ENCODE measurements at regions not wholly inside any gene's neighbourhood (a gene's known extent, or its start where the extent isn't known, plus 50 kb on each side); places are given as distances from the start of the nearest gene placed in this dataset.

DNA sequence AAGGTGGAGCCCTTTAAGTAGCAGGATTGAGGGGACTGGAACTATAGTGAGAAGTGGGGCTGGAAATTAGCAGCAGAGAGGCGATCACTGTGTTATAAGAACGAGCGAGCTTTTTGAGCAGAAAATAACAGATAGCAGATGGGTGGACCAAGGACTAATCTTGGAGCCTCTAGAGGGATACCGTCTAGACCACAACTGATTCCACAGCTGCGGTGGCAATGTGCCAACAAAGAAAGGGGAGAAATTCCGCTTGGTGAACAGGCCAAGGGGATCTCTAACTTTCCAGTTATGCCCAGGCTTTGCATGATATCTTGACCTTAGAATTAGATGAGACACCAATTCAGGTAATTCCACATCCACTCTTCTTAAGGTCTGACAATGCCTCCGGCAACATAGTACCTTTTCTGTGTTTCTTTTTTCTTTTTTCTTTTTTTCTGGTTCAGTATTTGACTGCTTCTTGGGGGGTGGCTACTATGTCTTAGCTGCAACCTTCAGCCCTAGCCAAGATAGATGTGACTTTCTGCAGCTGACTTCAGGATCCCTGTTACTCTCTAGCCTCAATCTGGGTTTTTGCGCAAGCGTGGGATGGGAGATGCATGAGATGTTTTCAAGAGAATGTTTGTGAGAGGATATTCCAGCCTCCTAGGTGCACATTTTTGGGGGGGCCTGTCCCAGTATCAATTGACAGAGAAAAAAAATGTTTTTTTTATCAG is 143.4 kb upstream of the CPSF6 start:
- peak in 1 of 2 donors; percentile 8 for DNase-seq (ENCODE audit: low read depth in 2 of 2)

GRCh38 chr12:69096669-69097335 is 142.6 kb upstream of the CPSF6 start:
- peak in 1 of 2 donors; percentile 76 for DNase-seq (ENCODE audit: low read depth in 2 of 2)

DNA sequence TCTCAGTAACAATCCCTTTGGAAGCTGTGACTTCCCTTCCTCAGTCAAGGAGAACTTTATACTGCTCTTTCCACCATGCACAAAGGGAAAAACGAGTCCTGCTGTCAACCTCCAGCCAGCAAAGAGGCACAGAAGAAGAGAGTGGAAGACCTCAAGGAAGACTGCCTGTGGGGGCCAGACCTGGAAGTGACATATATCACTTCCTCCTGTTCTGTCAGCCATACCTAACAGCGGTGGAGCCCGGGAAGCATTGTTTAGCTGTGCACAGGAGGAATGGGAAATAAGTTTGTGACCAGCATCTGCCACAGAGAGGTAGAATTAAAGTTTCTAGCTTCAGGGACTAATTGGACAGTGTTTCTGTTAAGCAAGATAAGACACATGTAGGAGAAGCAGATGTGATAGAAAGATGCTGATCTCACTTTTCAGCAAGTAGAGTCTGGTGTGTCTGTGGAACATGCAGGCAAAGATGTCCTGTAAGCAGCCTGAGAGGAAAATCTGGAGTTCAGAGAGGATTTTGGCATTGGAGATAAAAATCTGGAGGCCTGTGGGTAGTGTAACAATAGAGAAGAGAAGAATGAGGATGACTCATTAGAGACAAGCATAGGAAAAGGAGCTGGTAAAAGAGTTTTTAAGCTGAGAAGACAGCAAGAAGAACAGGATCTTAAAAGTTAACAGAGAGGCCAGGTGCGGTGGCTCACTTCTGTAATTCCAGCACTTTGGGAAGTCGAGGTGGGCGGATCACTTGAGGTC is 141.6 kb upstream of the CPSF6 start:
- DNase-seq (ENCODE audit: low read depth in 2 of 2) = peak in 1 of 2 donors; percentile 15

GRCh38 chr12:69099201-69099837 is 140.1 kb upstream of the CPSF6 start:
- DNase-seq (ENCODE audit: low read depth in 2 of 2) = no peak

- no peak for DNase-seq (ENCODE audit: low read depth in 2 of 2)
Measured at GRCh38 chr12:69101505-69101904, 137.9 kb upstream of the CPSF6 start.

GRCh38 chr12:69102856-69103255 is 136.5 kb upstream of the CPSF6 start:
- DNase-seq (ENCODE audit: low read depth in 2 of 2) = no peak

- DNase-seq (ENCODE audit: low read depth in 2 of 2) = no peak
Measured at GRCh38 chr12:69105101-69105962, 134.0 kb upstream of the CPSF6 start.

DNA sequence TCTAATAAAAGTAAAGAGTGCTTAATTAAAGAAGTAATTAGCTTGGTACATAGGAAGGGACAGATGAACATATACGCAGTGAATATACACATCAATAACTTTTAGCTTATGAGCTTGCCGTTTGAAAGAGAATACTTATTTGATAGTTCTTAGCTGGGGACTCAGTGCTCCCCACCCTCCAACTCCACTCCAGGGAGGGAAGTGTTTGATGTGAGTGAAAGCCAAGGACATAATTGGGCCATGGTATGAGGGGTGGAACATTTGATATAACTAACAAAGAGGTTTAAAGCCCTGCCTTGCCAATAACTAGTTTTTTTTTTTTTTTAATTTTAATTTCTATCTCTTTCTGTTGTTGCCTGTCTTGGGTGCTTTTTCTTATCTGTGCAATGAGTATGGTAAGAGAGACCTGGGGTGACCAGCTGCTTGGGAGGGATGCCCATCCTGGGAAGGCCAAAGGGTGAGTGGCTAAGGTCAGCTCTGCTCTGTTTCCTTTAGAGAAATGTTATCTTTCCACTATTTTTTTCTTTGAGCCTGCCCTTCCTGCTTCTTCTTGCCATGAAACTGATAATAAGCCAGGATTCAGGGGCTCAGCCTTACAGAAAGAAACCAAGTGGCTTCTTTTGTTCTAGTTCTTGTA is 132.8 kb upstream of the CPSF6 start:
- no peak for DNase-seq (ENCODE audit: low read depth in 2 of 2)

GRCh38 chr12:69107541-69107940 is 131.8 kb upstream of the CPSF6 start:
- DNase-seq (ENCODE audit: low read depth in 2 of 2) = no peak

DNA sequence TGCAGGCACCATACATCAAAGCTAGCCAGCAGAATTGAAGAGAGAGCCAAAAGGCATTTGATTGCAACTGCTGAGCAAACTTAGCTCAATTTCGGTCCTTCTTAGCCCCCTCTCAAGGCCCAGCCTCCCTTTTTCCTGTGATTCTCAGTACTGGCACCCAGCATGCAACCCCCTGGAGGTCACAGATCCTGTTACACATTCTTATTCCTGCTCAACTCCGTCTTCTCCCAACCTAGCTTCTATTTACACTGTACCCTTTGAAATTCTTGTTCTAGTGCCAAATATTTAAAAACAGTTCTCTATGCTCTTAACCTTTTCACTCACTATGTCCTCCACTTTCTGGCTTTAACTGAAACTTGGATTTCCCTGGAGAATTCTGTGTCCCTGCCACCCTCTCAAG is 131.3 kb upstream of the CPSF6 start:
- no peak for DNase-seq (ENCODE audit: low read depth in 2 of 2)

DNA sequence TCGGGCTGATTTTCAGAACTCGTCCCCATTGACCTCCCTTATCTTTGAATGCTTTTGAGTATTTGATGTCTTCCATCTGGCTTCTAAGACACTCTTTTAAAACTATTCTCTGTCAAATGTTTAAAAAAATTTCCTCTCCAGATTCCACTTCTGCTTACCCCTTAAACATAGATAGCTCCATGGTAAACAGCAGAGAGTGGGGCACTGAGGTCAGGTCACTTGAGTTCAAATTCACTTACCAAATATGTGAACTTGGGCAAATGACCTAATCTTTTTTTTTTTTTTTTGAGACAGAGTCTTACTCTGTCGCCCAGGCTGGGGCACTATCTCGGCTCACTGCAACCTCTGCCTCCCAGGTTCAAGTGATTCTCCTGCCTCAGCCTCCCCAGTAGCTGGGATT is 126.8 kb upstream of the CPSF6 start:
- DNase-seq (ENCODE audit: low read depth in 2 of 2) = no peak

GRCh38 chr12:69115099-69115498 is 124.3 kb upstream of the CPSF6 start:
- DNase-seq (ENCODE audit: low read depth in 2 of 2) = no peak

DNA sequence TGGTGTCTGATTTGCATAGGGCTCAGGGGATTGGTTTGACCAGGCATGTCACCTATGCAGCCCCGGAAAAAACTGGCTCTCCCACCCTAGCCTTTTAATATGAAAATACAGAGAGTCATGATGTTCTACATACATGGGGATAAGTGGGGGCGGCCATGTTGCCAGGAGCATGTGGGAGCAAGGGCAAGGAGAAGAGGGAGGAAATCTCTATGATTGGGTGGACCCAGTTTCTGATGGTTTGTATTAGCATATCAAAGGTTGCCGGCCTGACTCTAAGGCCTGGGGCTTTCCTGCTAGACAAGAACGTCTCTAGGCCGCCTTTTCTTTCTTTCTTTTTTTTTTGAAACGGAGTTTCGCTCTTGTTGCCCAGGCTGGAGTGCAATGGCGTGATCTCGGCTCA is 123.4 kb upstream of the CPSF6 start:
- no peak for DNase-seq (ENCODE audit: low read depth in 2 of 2)

DNA sequence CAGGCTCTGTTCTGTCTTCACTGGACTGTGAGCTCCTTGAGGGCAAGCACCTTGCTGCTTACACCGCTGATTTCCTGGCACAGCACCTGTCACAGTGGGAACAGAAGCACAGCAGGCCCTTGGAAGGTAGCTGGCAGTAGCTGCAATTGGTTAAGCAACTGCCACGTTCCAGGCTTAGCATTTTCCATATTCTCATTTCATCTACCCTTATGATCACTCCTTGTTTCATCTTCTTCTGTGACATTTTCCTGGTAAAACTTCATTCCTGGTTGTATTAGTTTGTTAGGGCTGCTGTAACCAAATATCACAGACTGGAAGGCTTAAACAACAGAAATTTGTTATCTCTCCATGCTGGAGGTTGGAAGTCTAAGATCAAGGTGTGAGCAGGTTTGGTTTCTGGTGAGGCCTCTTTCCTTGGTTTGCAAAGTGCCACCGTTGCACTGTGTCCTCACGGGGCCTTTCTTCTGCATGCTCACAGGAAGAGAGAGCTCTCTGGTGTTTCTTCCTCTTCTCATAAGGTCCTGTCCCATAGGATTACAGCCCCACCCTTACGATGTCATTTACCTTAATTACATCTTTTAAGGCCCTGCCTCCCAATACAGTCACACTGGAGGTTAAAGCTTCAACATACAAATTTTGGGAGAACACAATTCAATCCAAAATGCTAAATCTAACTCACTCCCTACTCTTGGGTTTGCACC is 121.7 kb upstream of the CPSF6 start:
- no peak for DNase-seq (ENCODE audit: low read depth in 2 of 2)

DNA sequence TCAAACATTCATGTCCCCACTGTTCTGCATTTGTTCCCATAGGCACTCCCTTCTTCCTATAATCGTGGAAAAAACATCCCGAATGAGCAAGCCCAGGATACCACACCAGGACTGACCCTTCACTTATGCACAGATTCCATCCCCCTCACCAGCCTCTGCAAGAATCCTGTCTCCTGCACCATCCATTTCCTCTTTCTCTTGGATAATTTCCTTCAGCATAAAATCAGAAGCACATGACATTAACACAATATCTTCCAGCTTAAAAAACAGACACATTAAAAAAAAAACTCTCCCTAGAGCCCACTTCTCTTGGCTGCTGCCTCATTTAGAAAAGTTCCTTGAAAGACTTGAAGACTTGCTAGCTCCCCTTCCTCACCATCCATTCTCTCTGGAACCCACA is 120.9 kb upstream of the CPSF6 start:
- no peak for DNase-seq (ENCODE audit: low read depth in 2 of 2)

DNA sequence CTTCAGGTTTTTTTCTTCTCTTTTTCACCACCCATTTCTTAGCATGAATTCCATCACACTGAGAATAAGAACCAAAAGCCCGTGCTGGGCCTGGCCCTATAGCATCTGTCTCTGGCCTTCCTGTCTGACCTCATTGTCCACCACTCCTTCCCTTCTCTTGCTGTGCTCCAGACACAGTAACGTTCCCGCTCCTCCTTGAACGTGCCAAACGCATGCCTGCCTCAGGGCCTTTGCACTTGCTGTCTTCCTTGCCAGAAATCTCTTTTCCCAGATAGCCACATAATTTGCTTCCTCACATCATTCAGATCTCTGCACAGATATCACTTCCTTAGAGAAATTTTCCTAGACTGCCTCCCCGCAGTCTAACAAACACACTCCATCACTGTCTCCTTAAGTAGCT is 119.6 kb upstream of the CPSF6 start:
- DNase-seq (ENCODE audit: low read depth in 2 of 2) = no peak

- no peak for DNase-seq (ENCODE audit: low read depth in 2 of 2)
Measured at GRCh38 chr12:69120354-69120753, 119.0 kb upstream of the CPSF6 start.

DNA sequence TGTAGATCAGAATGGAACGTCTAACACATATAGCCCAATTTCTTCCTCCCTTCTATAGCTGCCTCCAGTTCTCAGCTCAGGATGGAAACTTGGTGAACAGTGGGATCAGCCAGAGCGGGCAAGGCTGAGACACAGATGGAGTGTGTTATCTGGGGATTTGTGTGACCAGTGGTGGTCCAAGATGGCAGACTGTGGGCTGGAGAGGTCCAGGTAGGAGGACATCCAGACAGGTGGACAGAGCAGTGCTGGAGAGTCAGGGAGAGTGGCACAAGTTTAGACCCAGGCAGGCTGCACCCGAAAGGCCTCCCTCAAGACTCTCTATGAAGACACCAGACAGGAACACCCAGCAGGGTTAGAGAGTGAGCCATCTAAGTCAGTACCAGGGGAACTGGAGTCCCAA is 116.1 kb upstream of the CPSF6 start:
- DNase-seq (ENCODE audit: low read depth in 2 of 2) = no peak

GRCh38 chr12:69123919-69124638 is 115.3 kb upstream of the CPSF6 start:
- no peak for DNase-seq (ENCODE audit: low read depth in 2 of 2)
